ENCODE measurements at regions not wholly inside any gene's neighbourhood (a gene's known extent, or its start where the extent isn't known, plus 50 kb on each side); places are given as distances from the start of the nearest gene placed in this dataset.

GRCh38 chr3:152771120-152771519 lies 63.8 kb upstream of the P2RY1 start:
- Histone ChIP-seq H4K20me1 (ENCODE audit: insufficient read depth) (no peaks in the 10 kb centered on the region), H3K4me2 (ENCODE audit: low read length) (no peak overlapping the region), H3K4me3 (replicated peaks in 1 of 2; ENCODE audit: low read depth in 1 of 2, low read length in 2 of 2) (no peak overlapping the region), H3K27me3 (ENCODE audit: insufficient read depth, low read length) (no peaks in the 10 kb centered on the region), H3K27ac (ENCODE audit: low read depth, low read length) (no peak overlapping the region), H3K79me2 (ENCODE audit: insufficient read depth, low read length) (no peaks in the 10 kb centered on the region), H3K9me3 (ENCODE audit: control insufficient read depth in 1 of 2, insufficient read depth in 1 of 2, low read depth in 1 of 2, low read length in 2 of 2) (no peaks in the 10 kb centered on the region), H3K36me3 (ENCODE audit: control insufficient read depth in 1 of 2, insufficient read depth in 2 of 2, low read length in 2 of 2) (no peaks in the 10 kb centered on the region), H3K4me1 (ENCODE audit: control insufficient read depth in 1 of 2, insufficient read depth in 2 of 2, low read length in 2 of 2) (no peaks in the 10 kb centered on the region), H2AFZ (ENCODE audit: low read depth, low read length, poor library complexity, severe bottlenecking) (no peak overlapping the region), H3K9me2 (ENCODE audit: insufficient read depth) (no peaks in the 10 kb centered on the region), H3K9ac (ENCODE audit: low read length) (no peak overlapping the region)
- ChIA-PET POLR2A (interaction anchor here (0.7 kb wide), 1 partner anchor 283 kb away, joined by 3 read pairs; no protein-coding TSS in a partner anchor), CTCF (no interaction called here), RAD21 (ENCODE audit: low non-redundant PET in 1 of 2, low total read pairs in 2 of 2, uncharacterized antibody in 2 of 2, unreplicated experiment in 2 of 2) (no interaction called here)
- DNase-seq (ENCODE audit: low read depth, low spot score) (no peak), ATAC-seq (no peak)
- intact Hi-C loops (cut with micrococcal nuclease) = no loop called here
- TF ChIP-seq CEBPB (IDR thresholded peaks at IDR 0.05; ENCODE audit: low read depth) (no peak), REST (IDR thresholded peaks at IDR 0.05; ENCODE audit: low read depth) (no peak)
- BruUV-seq (replicated peaks) = no TSS peak

- no TSS peak for BruUV-seq (replicated peaks)
- no peaks in the 10 kb centered on the region for H3K9me2 ChIP-seq (ENCODE audit: insufficient read depth)
- ChIA-PET POLR2A (no interaction called here), CTCF (no interaction called here), RAD21 (ENCODE audit: low non-redundant PET in 1 of 2, low total read pairs in 2 of 2, uncharacterized antibody in 2 of 2, unreplicated experiment in 2 of 2) (no interaction called here)
- no peak for TF ChIP-seq CEBPB (IDR thresholded peaks at IDR 0.05; ENCODE audit: low read depth)
- no peak for TF ChIP-seq SP1 (IDR thresholded peaks at IDR 0.05; ENCODE audit: low read depth)
- TF ChIP-seq ZFX (IDR thresholded peaks at IDR 0.05) = no peak
- no peak for TF ChIP-seq POLR2AphosphoS5 (IDR thresholded peaks at IDR 0.05; ENCODE audit: low read depth, low read length)
- TF ChIP-seq POLR2A (IDR thresholded peaks at IDR 0.05; ENCODE audit: borderline replicate concordance, extremely low read depth, insufficient read depth, insufficient read length) = no peak
- DNase-seq (ENCODE audit: low read depth, low spot score) = no peak
- H3K4me2 ChIP-seq (ENCODE audit: low read length) = no peak overlapping the region
- H3K27ac ChIP-seq (ENCODE audit: low read depth, low read length) = no peak overlapping the region
- intact Hi-C loops (cut with micrococcal nuclease) = no loop called here
- no peak for ATAC-seq
- H3K4me3 ChIP-seq (replicated peaks in 1 of 2; ENCODE audit: low read depth in 1 of 2, low read length in 2 of 2) = no peak overlapping the region
- no peaks in the 10 kb centered on the region for H3K4me1 ChIP-seq (ENCODE audit: control insufficient read depth in 1 of 2, insufficient read depth in 2 of 2, low read length in 2 of 2)
- H2AFZ ChIP-seq (ENCODE audit: low read depth, low read length, poor library complexity, severe bottlenecking) = no peak overlapping the region
- H3K9ac ChIP-seq (ENCODE audit: low read length) = no peak overlapping the region
- H3K9me3 ChIP-seq (ENCODE audit: control insufficient read depth in 1 of 2, insufficient read depth in 1 of 2, low read depth in 1 of 2, low read length in 2 of 2) = no peaks in the 10 kb centered on the region
- H4K20me1 ChIP-seq (ENCODE audit: insufficient read depth) = no peaks in the 10 kb centered on the region
- no peaks in the 10 kb centered on the region for H3K36me3 ChIP-seq (ENCODE audit: control insufficient read depth in 1 of 2, insufficient read depth in 2 of 2, low read length in 2 of 2)
- H3K79me2 ChIP-seq (ENCODE audit: insufficient read depth, low read length) = no peaks in the 10 kb centered on the region
- H3K27me3 ChIP-seq (ENCODE audit: insufficient read depth, low read length) = no peaks in the 10 kb centered on the region
These were observed 62.2 kb upstream of the P2RY1 start for GRCh38 chr3:152772674-152773225.
